HG02981 (cell line): ENCODE measurements at regions not wholly inside any gene's neighbourhood (a gene's known extent, or its start where the extent isn't known, plus 50 kb on each side); places are given as distances from the start of the nearest gene placed in this dataset.

Source experiments
- ATAC-seq: cut with Tn5 transposase; IDR thresholded peaks from one replicate; pipeline ENCODE4 v1.9.1; 2021; ENCODE audit warnings: mild to moderate bottlenecking, moderate library complexity; ENCODE audit not compliant: unreplicated experiment

- no peak for ATAC-seq
Observed at GRCh38 chr7:21137640-21138039, 290.2 kb upstream of the SP4 start.

- no peak for ATAC-seq
Observed at GRCh38 chr7:21140622-21141021, 287.3 kb upstream of the SP4 start.

GRCh38 chr7:21141476-21141875 is 286.4 kb upstream of the SP4 start:
- no peak for ATAC-seq

GRCh38 chr7:21142081-21142480 is 285.8 kb upstream of the SP4 start:
- ATAC-seq: no peak

GRCh38 chr7:21146642-21147423 is 281.1 kb upstream of the SP4 start:
- ATAC-seq: no peak

- ATAC-seq: no peak
Observed at GRCh38 chr7:21149809-21150208, 278.1 kb upstream of the SP4 start.

GRCh38 chr7:21154614-21155013 is 273.3 kb upstream of the SP4 start:
- no peak for ATAC-seq

GRCh38 chr7:21159506-21159905 is 268.4 kb upstream of the SP4 start:
- ATAC-seq: no peak

- ATAC-seq: no peak
Observed at GRCh38 chr7:21160401-21160800, 267.5 kb upstream of the SP4 start.

GRCh38 chr7:21167942-21168341 is 259.9 kb upstream of the SP4 start:
- ATAC-seq: no peak

GRCh38 chr7:21169667-21170580 is 258.0 kb upstream of the SP4 start:
- ATAC-seq: no peak

GRCh38 chr7:21172800-21173199 is 255.1 kb upstream of the SP4 start:
- ATAC-seq: no peak

- ATAC-seq: no peak
Observed at GRCh38 chr7:21173436-21173835, 254.4 kb upstream of the SP4 start.

- ATAC-seq: no peak
Observed at GRCh38 chr7:21175714-21176113, 252.2 kb upstream of the SP4 start.

GRCh38 chr7:21184942-21185652 is 242.8 kb upstream of the SP4 start:
- no peak for ATAC-seq

GRCh38 chr7:21185653-21186265 is 242.1 kb upstream of the SP4 start:
- no peak for ATAC-seq

- ATAC-seq: no peak
Observed at GRCh38 chr7:21191321-21192073, 236.4 kb upstream of the SP4 start.

GRCh38 chr7:21192657-21193056 is 235.2 kb upstream of the SP4 start:
- no peak for ATAC-seq

GRCh38 chr7:21193895-21194294 is 234.0 kb upstream of the SP4 start:
- ATAC-seq: no peak

GRCh38 chr7:21194936-21195335 is 232.9 kb upstream of the SP4 start:
- ATAC-seq: no peak
